HepG2 (cell line): ENCODE measurements at regions not wholly inside any gene's neighbourhood (a gene's known extent, or its start where the extent isn't known, plus 50 kb on each side); places are given as distances from the start of the nearest gene placed in this dataset.

Experiments
- ATAC-seq: fragments of 200-7000 bp; cut with Tn5 transposase; 3 replicates; pipeline ENCODE4 v1.9.1; 2020; ENCODE audit warnings: mild to moderate bottlenecking, moderate library complexity
- BruUV-seq: library from RNA; stranded (reverse); fragments of 400-500 nt; replicated peaks from 2 replicates; lab custom pipeline; 2021; lab: Mats Ljungman, UMichigan
- CTCF ChIA-PET: fragments of 300-600 bp; formaldehyde crosslinking; extraction: SDS; loops from one replicate; lab custom pipeline; 2021; ENCODE audit warnings: low total read pairs, inconsistent platforms, low intra/inter-chr PET ratio; lab: Yijun Ruan, JAX
- POLR2A ChIA-PET: fragments of 350-600 bp; sonication (Branson Sonifier 250); formaldehyde crosslinking; loops from one replicate; lab custom pipeline; 2020; ENCODE audit warnings: antibody characterized with exemption, inconsistent platforms; lab: Yijun Ruan, JAX
- DNase-seq: peaks from one replicate; pipeline ENCODE4 v3.0.0-alpha.2; 2015; ENCODE audit warnings: low spot score
- FAIRE-seq: peaks from 3 replicates; lab custom pipeline; 2011; peaks lifted over from hg19 to GRCh38; lab: Jason Lieb, UNC
- H2AFZ ChIP-seq: one replicate; pipeline ENCODE4 v1.6.1; 2011; ENCODE audit warnings: low read length, inconsistent platforms
- H3K27ac ChIP-seq: fragments of 300-600 bp; 3 replicates; pipeline ENCODE4 v1.8.0; 2011; ENCODE audit warnings: mixed run types, mild to moderate bottlenecking, mixed read lengths, low read length, inconsistent platforms; ENCODE audit not compliant: insufficient read depth; ENCODE audit errors: extremely low read length
- H3K27me3 ChIP-seq, 2 experiments: fragments of 200-600 bp in 1 of 2; 2 replicates in 1 of 2; 3 replicates in 1 of 2; pipeline versions ENCODE4 v1.6.0 to v1.8.0; 2011; ENCODE audit warnings: low read length in 2 of 2, mild to moderate bottlenecking in 2 of 2, moderate library complexity in 2 of 2, inconsistent platforms in 1 of 2; ENCODE audit not compliant: insufficient read depth in 2 of 2, control insufficient read depth in 1 of 2
- H3K36me3 ChIP-seq, 2 experiments: fragments of 200-600 bp in 1 of 2; replicated peaks in 1 of 2; 2 replicates in 1 of 2; 3 replicates in 1 of 2; pipeline versions ENCODE4 v1.5.1 to v1.8.0; 2011; ENCODE audit warnings: low read length in 2 of 2, inconsistent platforms in 1 of 2; ENCODE audit not compliant: insufficient read depth in 2 of 2, control insufficient read depth in 1 of 2
- H3K4me1 ChIP-seq: 2 replicates; pipeline ENCODE4 v1.5.1; 2012; ENCODE audit warnings: low read length, inconsistent platforms; ENCODE audit not compliant: insufficient read depth
- H3K4me2 ChIP-seq: 2 replicates; pipeline ENCODE4 v1.6.0; 2011; ENCODE audit warnings: low read depth, low read length, inconsistent platforms
- H3K4me3 ChIP-seq, 3 experiments: fragments of 200-600 bp in 1 of 3; sonication (generic), shearing (Covaris generic) in 1 of 3; replicated peaks in 1 of 3; 2 replicates each; pipeline ENCODE4 v1.5.1; 2011 to 2016; ENCODE audit warnings: low read length in 3 of 3, inconsistent platforms in 2 of 3, low read depth in 2 of 3, mild to moderate bottlenecking in 2 of 3, control low read depth in 1 of 3, mixed read lengths in 1 of 3; ENCODE audit not compliant: insufficient read depth in 1 of 3
- H3K79me2 ChIP-seq: one replicate; pipeline ENCODE4 v1.6.1; 2011; ENCODE audit warnings: low read length, inconsistent platforms; ENCODE audit not compliant: insufficient read depth
- H3K9ac ChIP-seq: 2 replicates; pipeline ENCODE4 v1.6.0; 2011; ENCODE audit warnings: mild to moderate bottlenecking, low read depth, low read length, inconsistent platforms; ENCODE audit not compliant: insufficient read depth
- H3K9me3 ChIP-seq: 2 replicates; pipeline ENCODE4 v1.5.1; 2012; ENCODE audit warnings: mild to moderate bottlenecking, low read length
- H4K20me1 ChIP-seq: 2 replicates; pipeline ENCODE4 v1.6.0; 2011; ENCODE audit warnings: inconsistent platforms, mild to moderate bottlenecking, low read length, moderate library complexity; ENCODE audit not compliant: insufficient read depth
- CBX2 ChIP-seq, 2 experiments: fragments of 200-600 bp in 1 of 2; sonication (generic); formaldehyde crosslinking in 1 of 2; IDR thresholded peaks; 2 replicates each; pipeline versions ENCODE4 v1.7.0 to v1.8.1; 2018 to 2022; ENCODE audit warnings: low read depth in 2 of 2, low read length in 1 of 2, mild to moderate bottlenecking in 1 of 2, missing genetic modification reagents in 1 of 2
- ERF ChIP-seq: IDR thresholded peaks from 2 replicates; pipeline ENCODE4 v1.6.1; 2018; ENCODE audit warnings: missing biosample characterization, missing genetic modification reagents
- HDAC1 ChIP-seq: sonication (generic); formaldehyde crosslinking; IDR thresholded peaks from 2 replicates; pipeline ENCODE4 v1.5.1; 2020; ENCODE audit warnings: mild to moderate bottlenecking, missing genetic modification reagents
- MLLT10 ChIP-seq: sonication (generic); formaldehyde crosslinking; IDR thresholded peaks from 2 replicates; pipeline ENCODE4 v1.4.0; 2020; ENCODE audit warnings: missing genetic modification reagents
- RCOR2 ChIP-seq: IDR thresholded peaks from 2 replicates; pipeline ENCODE4 v1.6.1; 2016; ENCODE audit warnings: missing biosample characterization, missing genetic modification reagents
- SMARCE1 ChIP-seq: fragments of 450-650 bp; IDR thresholded peaks from 2 replicates; pipeline ENCODE4 v1.6.1; 2017; ENCODE audit warnings: borderline replicate concordance
- SNAI1 ChIP-seq: sonication (generic); formaldehyde crosslinking; IDR thresholded peaks from 2 replicates; pipeline ENCODE4 v1.5.0; 2020; ENCODE audit warnings: mild to moderate bottlenecking, missing genetic modification reagents, borderline replicate concordance
- STAG1 ChIP-seq: sonication (generic); formaldehyde crosslinking; IDR thresholded peaks from 2 replicates; pipeline ENCODE4 v1.4.0; 2020; ENCODE audit warnings: missing genetic modification reagents
- TOE1 ChIP-seq: sonication (generic); formaldehyde crosslinking; IDR thresholded peaks from 2 replicates; pipeline ENCODE4 v1.4.0; 2020; ENCODE audit warnings: mild to moderate bottlenecking, missing genetic modification reagents
- TRIM24 ChIP-seq: sonication (generic); formaldehyde crosslinking; IDR thresholded peaks from 2 replicates; pipeline ENCODE4 v1.8.0; 2022; ENCODE audit warnings: mild to moderate bottlenecking, missing genetic modification reagents
- ZFP37 ChIP-seq: sonication (generic); formaldehyde crosslinking; IDR thresholded peaks from 2 replicates; pipeline ENCODE4 v1.4.0; 2020; ENCODE audit warnings: missing genetic modification reagents, borderline replicate concordance
- ZNF10 ChIP-seq: sonication (generic); formaldehyde crosslinking; IDR thresholded peaks from 2 replicates; pipeline ENCODE4 v1.4.0; 2020; ENCODE audit warnings: mild to moderate bottlenecking, low read depth, missing genetic modification reagents, borderline replicate concordance
- ZNF121 ChIP-seq: sonication (generic); formaldehyde crosslinking; IDR thresholded peaks from 2 replicates; pipeline ENCODE4 v1.5.0; 2020; ENCODE audit warnings: mild to moderate bottlenecking, missing genetic modification reagents
- ZNF556 ChIP-seq: sonication (generic); formaldehyde crosslinking; IDR thresholded peaks from 2 replicates; pipeline ENCODE4 v1.4.0; 2020; ENCODE audit warnings: mild to moderate bottlenecking, missing genetic modification reagents, borderline replicate concordance
- ZSCAN9 ChIP-seq: IDR thresholded peaks from 2 replicates; pipeline ENCODE4 v1.6.1; 2016; ENCODE audit warnings: borderline replicate concordance
- WGBS: methylation state at CpG from one replicate; pipeline ENCODE4 v1.1.6; 2017; ENCODE audit warnings: low lambda C conversion rate; 5-methylcytosine and 5-hydroxymethylcytosine counted together
- in situ Hi-C: cut with HindIII; loops from 2 replicates; pipeline ENCODE4 v1.10.0; 2017; ENCODE audit warnings: low pct_unique_long_range_greater_than_20kb; ENCODE audit not compliant: extremely low pct_ligation_motif_present
- intact Hi-C: fragments of 100-400 bp; cut with micrococcal nuclease; formaldehyde crosslinking; loops from one replicate; pipeline ENCODE4 v1.10.0; 2022; ENCODE audit not compliant: unreplicated experiment
- TF ChIP-seq, protein P1 (sequence below): sonication (generic); formaldehyde crosslinking; IDR thresholded peaks from 2 replicates; pipeline ENCODE4 v1.4.0; 2020; ENCODE audit warnings: mild to moderate bottlenecking, missing genetic modification reagents, borderline replicate concordance

DNA sequence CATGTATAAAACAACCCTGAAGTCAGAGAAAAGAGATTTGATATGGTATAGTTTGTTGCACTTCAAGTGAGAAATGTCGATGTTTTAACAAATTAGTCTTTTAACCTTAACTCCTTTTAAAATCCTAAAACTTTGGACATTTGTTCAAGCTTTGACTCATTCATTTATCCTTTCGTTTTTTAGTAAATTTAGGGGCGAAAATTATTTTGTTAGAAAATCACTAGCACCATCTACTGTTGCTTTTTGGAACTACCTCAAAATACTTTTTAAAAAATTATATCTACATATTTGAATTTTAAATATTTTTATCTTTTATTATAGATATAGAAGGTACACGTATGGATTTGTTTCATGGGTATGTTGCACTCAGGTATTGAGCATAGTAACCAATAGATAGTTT lies 165.1 kb upstream of the POF1B start:
- Histone ChIP-seq H3K27me3 (no peaks in the 10 kb centered on the region), H2AFZ (no peak overlapping the region), H3K36me3 (no peaks in the 10 kb centered on the region), H4K20me1 (no peaks in the 10 kb centered on the region), H3K79me2 (no peaks in the 10 kb centered on the region), H3K9ac (no peak overlapping the region), H3K4me3 (no peak overlapping the region), H3K27ac (no peak overlapping the region), H3K9me3 (no peaks in the 10 kb centered on the region), H3K4me1 (no peaks in the 10 kb centered on the region), H3K4me2 (no peak overlapping the region)
- ChIA-PET CTCF (interaction anchor here (1.0 kb wide), 1 partner anchor 433 kb away, joined by 3 read pairs; no protein-coding TSS in a partner anchor), POLR2A (no interaction called here)
- 0% methylated on average over 4 of the region's 4 CpGs for WGBS
- intact Hi-C loops: loop anchor here (2.0 kb wide), 1 partner anchor 460 kb away; no protein-coding TSS in a partner anchor
- ATAC-seq: no peak
- BruUV-seq: no TSS peak
- DNase-seq: no peak
- in situ Hi-C loops: loop anchor here (10.0 kb wide), 1 partner anchor 430 kb away; no protein-coding TSS in a partner anchor
- no peak for FAIRE-seq
- TF ChIP-seq HDAC1 (CRISPR knock-in tag) (no peak), STAG1 (CRISPR knock-in tag) (peak; percentile 17; the same call in 1 of the 2 replicates)

DNA sequence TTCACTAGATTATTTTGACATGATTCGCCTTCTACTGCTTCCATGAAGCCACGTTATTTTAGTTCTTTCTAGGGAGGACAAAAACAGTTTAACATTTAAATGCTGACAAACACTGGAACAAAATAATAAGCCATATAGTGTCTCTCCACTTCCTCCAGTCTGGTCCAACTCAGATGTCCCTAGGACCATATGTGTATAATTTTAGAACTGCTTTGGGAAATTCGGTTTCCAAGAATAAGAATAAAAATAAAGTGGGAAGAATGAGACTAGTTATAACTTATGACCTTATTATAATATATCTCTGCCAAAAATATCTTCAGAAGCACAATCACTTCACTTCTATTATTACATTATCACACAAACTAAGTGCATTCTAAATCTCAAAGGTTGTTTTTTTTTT lies 164.4 kb upstream of the POF1B start:
- Histone ChIP-seq H3K36me3 (no peaks in the 10 kb centered on the region), H3K4me3 (no peak overlapping the region), H3K4me1 (no peaks in the 10 kb centered on the region), H3K27ac (no peak overlapping the region), H3K4me2 (no peak overlapping the region), H4K20me1 (no peaks in the 10 kb centered on the region), H2AFZ (no peak overlapping the region), H3K79me2 (no peaks in the 10 kb centered on the region), H3K27me3 (no peaks in the 10 kb centered on the region), H3K9me3 (no peaks in the 10 kb centered on the region), H3K9ac (no peak overlapping the region)
- in situ Hi-C loops: loop anchor here (10.0 kb wide), 1 partner anchor 429 kb away; no protein-coding TSS in a partner anchor
- DNase-seq (no peak), FAIRE-seq (no peak), ATAC-seq (no peak)
- WGBS: 47% methylated on average over 3 of the region's 3 CpGs
- CTCF ChIA-PET: no interaction called here
- POLR2A ChIA-PET: no interaction called here
- BruUV-seq: no TSS peak
- intact Hi-C loops: loop anchor here (2.0 kb wide), 1 partner anchor 459 kb away; no protein-coding TSS in a partner anchor
- TF ChIP-seq ZSCAN9: no peak
- TF ChIP-seq ZNF10 (CRISPR knock-in tag): no peak
- no peak for TF ChIP-seq ERF
- TF ChIP-seq CBX2 (IDR thresholded peaks at IDR 0.05; ENCODE audit: low read depth, low read length): no peak
- no peak for TF ChIP-seq CBX2 (CRISPR knock-in tag; IDR thresholded peaks at IDR 0.05; ENCODE audit: low read depth)
- TF ChIP-seq, protein P1, sequence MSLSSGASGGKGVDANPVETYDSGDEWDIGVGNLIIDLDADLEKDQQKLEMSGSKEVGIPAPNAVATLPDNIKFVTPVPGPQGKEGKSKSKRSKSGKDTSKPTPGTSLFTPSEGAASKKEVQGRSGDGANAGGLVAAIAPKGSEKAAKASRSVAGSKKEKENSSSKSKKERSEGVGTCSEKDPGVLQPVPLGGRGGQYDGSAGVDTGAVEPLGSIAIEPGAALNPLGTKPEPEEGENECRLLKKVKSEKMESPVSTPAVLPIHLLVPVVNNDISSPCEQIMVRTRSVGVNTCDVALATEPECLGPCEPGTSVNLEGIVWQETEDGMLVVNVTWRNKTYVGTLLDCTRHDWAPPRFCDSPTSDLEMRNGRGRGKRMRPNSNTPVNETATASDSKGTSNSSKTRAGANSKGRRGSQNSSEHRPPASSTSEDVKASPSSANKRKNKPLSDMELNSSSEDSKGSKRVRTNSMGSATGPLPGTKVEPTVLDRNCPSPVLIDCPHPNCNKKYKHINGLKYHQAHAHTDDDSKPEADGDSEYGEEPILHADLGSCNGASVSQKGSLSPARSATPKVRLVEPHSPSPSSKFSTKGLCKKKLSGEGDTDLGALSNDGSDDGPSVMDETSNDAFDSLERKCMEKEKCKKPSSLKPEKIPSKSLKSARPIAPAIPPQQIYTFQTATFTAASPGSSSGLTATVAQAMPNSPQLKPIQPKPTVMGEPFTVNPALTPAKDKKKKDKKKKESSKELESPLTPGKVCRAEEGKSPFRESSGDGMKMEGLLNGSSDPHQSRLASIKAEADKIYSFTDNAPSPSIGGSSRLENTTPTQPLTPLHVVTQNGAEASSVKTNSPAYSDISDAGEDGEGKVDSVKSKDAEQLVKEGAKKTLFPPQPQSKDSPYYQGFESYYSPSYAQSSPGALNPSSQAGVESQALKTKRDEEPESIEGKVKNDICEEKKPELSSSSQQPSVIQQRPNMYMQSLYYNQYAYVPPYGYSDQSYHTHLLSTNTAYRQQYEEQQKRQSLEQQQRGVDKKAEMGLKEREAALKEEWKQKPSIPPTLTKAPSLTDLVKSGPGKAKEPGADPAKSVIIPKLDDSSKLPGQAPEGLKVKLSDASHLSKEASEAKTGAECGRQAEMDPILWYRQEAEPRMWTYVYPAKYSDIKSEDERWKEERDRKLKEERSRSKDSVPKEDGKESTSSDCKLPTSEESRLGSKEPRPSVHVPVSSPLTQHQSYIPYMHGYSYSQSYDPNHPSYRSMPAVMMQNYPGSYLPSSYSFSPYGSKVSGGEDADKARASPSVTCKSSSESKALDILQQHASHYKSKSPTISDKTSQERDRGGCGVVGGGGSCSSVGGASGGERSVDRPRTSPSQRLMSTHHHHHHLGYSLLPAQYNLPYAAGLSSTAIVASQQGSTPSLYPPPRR (CRISPR knock-in tag): no peak
- TF ChIP-seq SMARCE1: no peak
- TF ChIP-seq SNAI1: no peak
- TF ChIP-seq TRIM24: no peak
- TF ChIP-seq RCOR2: no peak
- no peak for TF ChIP-seq ZNF121 (CRISPR knock-in tag)
- TF ChIP-seq MLLT10 (CRISPR knock-in tag): no peak
- no peak for TF ChIP-seq TOE1 (CRISPR knock-in tag)
- no peak for TF ChIP-seq ZNF556 (CRISPR knock-in tag)
- TF ChIP-seq ZFP37 (CRISPR knock-in tag): no peak
